Heart left ventricle (tissue), 13 donors: ENCODE measurements at regions not wholly inside any gene's neighbourhood (a gene's known extent, or its start where the extent isn't known, plus 50 kb on each side); places are given as distances from the start of the nearest gene placed in this dataset.

Source experiments
- CTCF ChIP-seq, 12 donors: fragments of 200-600 bp; sonication (generic) in 4 of 12; IDR thresholded peaks; one replicate each; pipeline versions ENCODE4 v1.5.0 to v1.8.0; 2018 to 2022; ENCODE audit warnings: antibody characterized with exemption in 12 of 12, mild to moderate bottlenecking in 5 of 12
- POLR2A ChIP-seq, 2 donors: fragments of 450-650 bp; IDR thresholded peaks; one replicate each; pipeline ENCODE4 v1.6.1; 2017; ENCODE audit warnings: antibody characterized with exemption in 2 of 2, mild to moderate bottlenecking in 2 of 2, moderate library complexity in 2 of 2
- donor health status: ischemic (EF 13 %, LVEDD 7.1; RV severe dilation, severe dysfunction).
- donor health status: DM: no; HTN: yes; CAD: no.
- donor health status: DM: no; HTN: no; CAD: no.
- donor health status: ischemic (EF 25% LVEDD 6.9; RV normal size, moderate dysfunction).
- donor health status: ischemic (EF 25% LVEDD 5.7; RV mildly dilated, moderate dysfunction).
- donor health status: ischemic (EF 35%, LVEDD 5.7; RV mildly dilated, moderate dysfunction).
- donor health status: nonischemic (EF 11% LVEDD 7.7; RV severe dilation, severe dysfunction).
- donor health status: DM: yes; HTN: yes; CAD: no.
- donor health status: PGD.
- donor health status: ischemic (EF 29% LVEDD 5.4; RV normal size, mild dysfunction).
- donor health status: nonischemic (EF 23%, LVEDD 6.1; RV moderate dilation, normal function).

- TF ChIP-seq CTCF (IDR thresholded peaks at IDR 0.05) (no peak), POLR2A (IDR thresholded peaks at IDR 0.05) (no peak)
These were observed 108.6 kb upstream of the GOT2 start for GRCh38 chr16:58842746-58843145.
